Activated T-helper 9 cell treated with anti-CD3 and anti-CD28 coated beads, Interleukin-2, amount 50 U/mL, for 16 hours (primary cell): ENCODE measurements at regions not wholly inside any gene's neighbourhood (a gene's known extent, or its start where the extent isn't known, plus 50 kb on each side); places are given as distances from the start of the nearest gene placed in this dataset.
"Not testable (repeated sequence)": the region's sequence is repeated elsewhere in the genome, so short reads cannot be mapped to it uniquely, and the experiment has no call there.

Experiments used
- DNase-seq: peaks from one replicate; pipeline ENCODE4 v3.0.0-alpha.2; 2020; ENCODE audit warnings: low read depth

DNA sequence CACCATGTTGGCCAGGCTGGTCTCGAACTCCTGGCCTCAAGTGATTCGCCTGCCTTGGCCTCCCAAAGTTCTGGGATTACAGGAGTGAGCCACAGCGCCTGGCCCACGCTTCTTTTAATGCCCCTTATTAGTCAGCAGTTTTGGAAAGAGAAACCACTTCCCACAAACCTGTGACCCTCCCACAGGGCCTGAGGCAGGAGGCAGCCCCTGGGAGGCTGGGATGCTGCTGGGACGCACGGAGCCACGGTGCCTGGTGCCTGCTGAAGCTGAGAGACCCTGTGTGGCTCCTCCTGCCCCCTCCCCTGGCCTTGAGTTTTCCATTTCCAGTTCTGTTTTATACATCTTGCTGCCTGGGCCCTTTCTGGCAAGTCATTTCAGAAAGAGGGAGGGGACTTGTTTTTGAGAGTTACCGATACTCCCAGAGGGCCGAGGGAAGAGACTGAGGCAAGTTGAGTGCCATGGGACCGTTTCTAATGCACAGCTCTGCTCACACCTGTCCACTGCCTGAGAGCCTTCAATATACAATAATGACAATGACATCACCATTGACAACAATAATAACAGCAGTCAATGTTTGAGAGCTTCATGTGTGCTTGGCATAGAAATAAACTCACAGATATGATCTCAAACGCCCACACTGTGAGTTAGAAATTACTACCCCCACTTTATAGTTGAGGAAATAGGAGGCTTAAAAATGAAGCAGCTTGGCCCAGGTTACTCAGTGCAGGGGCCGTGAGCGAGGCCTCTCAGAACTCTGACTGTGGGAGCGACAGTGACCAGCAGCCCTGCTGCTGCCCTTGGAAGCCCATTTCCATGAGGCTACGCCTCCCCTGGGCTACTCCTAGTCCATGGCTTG, 78.1 kb upstream of the YWHAQ start:
- no peak for DNase-seq

DNA sequence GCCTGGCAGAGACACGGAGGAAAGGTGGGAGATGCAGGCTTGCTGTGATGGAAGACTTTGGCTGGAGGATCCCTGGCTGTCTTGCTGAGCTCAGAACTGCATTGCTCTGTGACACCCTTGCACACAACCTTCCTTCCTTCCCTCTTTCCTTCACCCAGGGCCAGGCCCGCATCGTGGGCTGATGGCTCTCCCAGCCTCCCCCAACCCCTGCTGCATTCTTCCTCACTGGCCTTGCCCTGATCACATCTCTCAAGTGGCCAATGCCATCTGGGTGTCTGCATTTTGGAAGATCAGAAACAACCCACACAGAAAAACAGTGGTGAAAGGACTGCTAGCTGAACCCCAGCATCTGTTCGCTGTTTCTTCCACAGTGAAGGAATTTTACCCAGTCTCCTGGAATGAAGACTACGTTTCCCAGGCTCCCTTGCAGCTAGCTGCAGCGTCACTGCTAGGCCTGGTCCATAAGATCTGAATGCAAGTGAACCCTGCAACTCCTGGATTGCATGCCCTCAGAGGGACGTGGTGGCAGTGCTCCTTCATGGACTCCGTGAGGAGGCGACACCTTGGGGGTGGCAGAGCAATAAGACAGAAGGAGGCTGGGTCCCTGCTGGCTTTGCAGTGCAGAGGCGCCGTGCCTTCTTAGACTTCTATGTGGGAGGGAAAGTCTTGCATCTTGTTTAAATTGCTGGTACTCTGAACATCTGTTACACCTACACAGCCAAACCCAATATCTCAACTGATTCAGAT, 78.9 kb upstream of the YWHAQ start:
- DNase-seq = no peak

DNA sequence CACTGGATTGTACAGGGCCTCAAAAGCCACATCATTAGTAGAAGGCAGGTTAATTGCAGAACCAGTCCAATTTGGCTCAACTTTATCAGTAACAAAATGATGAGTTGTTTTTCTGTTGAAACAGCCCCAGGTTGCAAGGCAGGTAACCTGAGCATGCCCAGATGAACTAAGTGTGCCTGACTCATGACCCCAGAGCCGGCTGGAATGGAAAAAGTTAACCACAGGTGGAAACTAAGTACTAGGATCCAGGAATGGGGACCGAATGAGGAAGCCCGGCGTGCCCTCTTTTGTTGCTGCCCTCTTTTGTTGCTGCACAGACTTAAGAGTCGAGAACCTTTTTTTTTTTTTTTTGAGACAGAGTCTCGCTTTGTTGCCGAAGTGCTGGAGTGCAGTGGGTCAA, 79.5 kb upstream of the YWHAQ start:
- no peak for DNase-seq

DNA sequence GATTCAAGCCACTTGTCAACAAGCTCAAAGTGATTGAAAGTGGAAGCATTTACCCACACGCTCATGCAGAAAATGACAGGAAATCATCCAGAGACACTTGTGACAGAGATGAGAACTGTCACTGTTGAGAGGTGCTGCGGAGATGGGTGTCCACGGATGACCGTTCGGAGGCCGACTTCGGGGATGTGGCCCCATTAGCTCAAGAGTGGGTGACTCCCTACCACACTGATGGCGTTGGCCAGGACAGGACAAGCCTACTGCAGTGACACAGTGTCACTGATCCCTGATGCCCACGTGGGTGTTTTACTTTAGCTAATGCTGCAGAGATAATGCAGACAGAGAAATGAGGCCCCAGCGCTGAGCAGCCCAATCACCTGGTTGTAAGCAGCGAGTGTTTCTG, 81.5 kb upstream of the YWHAQ start:
- peak; percentile 21 for DNase-seq

DNA sequence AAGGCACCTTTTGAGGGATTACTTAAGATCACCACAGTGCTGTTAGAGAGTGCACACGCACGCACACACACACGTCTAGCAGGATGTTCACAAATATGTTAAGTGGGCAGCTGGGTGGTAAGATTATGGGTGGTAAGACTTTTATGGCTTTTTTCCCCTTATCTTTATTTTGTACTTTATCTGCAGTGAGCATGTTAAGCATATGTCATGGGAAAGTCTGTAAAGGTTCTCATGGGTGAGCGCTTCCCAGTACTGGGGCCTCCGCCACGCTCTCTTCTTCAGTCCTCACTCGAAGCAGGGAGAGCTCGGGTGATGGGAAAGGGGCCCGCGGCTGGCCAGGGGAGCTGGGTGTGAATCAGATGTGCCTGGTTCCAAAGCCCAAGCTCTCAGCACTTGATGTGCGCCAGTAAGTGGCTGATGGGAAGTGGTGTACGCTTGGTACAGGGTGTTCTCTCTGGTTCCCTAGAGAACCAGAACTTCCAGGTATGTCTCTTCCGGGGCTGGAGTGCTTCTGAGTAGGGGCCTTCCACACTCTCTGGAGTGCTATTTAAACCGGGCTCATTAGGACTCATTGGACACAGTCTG, 83.9 kb upstream of the YWHAQ start:
- DNase-seq = no peak

DNA sequence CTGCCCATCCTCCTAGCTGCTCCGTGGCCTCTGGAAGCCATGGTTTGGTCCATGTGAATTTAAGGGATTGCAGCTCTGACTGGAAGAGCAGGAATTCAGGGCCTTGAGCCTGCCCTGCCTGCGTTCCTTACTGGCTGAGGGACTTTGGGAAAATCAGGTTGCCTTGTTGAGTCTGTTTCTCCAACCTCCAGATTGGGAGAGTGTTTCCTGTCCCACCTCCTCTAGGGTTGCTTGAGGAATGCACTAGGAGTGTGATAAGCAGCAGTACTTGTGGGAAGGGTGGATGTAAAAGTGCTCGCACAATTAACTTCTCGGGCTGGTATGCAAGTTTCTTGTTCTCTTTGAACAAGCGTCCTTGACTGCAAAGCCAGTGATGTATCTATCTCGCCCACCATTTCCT, 84.4 kb upstream of the YWHAQ start:
- no peak for DNase-seq

DNA sequence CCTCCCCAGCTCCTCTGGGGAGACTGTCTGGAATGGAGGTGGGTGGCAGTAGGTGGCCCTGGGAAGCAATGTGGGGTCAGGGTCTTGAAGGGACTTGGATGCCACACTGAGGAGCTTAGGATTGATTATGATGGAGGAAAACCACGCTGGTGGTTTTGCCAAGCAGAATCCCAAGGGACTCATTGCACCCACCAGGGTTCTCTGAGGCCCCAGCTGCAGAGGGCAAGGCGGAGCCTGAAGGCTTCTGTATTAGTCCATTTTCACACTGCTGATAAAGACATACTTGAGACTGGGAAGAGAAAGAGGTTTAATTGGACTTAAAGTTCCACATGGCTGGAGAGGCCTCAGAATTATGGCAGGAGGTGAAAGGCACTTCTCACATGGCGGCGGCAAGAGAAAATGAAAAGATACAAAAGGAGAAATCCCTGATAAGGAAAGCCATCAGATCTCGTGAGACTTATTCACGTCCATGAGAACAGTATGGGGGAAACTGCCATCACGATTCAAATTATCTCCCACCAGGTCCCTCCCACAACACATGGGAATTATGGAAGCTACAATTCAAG, 87.2 kb upstream of the YWHAQ start:
- DNase-seq = no peak

DNA sequence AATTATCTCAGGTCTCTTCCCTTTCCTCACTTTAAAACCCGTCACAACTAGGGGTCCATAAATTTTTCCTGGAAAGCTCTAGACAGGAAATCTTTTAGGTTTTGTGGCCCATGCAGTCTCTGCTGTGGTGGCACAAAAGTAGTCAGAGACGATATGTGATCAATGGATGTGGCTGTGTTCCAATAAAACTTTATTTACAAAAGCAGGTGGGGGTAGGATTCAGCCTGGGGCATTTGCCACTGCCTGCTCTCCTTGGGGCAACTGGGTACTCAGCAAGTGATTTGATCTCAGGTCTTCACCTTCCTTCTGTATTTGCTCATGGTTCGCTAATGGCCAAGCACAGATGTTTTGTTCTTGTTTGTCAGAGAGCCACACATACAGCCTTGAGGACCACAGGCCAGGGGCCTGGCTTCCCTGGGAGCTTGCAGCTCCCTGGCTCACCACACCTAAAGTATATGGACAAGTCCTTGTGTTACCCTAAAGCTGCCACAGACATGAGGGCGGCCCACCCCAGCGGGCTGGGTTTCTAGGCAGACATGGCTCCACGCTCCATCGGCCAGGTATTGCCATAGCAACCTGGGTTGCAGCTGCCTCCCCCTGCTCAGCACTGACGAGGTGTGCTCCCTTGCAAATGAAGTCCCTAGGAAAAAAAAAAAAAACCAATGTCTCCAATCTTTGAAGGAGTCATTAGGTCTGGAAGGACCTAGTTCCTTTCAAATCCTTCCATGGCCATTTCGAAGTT, 89.7 kb upstream of the YWHAQ start:
- DNase-seq = no peak

DNA sequence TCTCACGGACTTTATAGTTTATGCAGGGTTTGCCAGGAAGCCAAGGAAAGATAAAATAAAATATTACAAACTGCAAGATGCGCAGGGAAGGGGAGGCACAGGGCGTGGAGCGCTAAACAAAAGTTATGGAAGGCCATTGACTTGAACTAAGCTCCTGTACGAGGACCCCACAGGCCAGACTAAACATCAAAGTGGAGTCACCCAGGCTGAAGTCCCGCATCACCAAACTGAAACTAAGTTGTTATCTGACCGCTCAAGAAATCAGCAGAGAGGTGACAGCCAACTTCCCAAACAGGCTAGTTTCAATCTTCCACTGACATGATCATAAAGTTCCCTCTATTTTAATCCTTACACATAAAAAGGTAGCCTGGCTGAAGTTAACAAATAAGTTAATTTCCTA, 90.5 kb upstream of the YWHAQ start:
- DNase-seq = no peak

DNA sequence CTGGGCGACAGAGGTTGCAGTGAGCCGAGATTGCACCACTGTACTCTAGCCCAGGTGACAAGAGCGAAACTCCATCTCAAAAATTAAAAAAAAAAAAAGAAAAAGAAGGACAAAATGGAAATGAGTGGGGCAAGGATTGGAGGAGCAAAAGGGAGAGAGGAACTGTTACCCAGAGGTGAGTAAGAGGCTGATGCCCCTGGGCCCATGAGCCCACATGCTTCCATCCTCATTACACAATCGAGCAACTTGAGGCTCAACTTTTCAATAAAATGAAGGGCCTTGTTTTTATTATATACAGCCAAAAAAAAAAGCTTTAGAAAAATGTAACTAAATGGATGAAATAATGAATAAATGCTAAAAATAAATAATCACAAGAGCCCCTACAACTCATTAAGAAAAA, 91.7 kb upstream of the YWHAQ start:
- DNase-seq = no peak

DNA sequence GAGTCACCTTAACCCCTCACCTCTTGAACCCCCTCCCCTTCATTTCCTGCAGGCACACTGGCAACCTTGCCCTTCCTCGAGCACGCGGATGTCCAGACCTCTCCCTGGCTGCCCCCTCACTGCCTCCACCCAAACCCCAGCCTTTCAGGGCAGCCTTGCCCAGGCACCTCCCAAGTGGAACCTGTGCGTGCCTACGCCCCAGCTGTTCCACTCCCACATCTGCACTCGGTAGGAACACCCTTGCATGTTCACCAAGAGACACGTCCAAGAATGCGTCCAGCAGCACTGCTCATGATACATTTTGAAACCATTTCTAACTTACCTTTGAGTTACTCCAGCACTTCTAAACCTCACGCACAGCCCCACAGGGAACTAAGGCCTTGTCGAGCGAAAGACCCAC, 93.8 kb upstream of the YWHAQ start:
- DNase-seq = no peak

DNA sequence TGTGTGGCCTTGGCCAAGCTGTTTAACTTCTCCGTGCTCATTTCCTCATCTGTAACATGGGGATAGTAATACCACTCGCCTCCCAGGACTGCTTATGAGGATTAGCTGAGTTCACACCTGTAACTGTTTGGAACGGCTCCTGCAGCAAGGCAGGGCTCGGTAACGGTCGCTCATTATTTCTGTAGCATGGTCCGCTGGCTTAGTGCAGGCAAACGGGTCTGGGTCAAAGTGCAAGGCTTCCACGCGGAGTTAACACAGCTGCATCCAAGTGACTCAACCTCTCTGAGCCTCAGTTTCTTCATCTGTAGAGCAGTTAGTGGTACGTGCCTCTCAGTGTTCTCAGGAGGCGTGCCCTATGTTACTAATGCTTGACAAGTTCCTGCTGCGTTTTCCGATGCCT, 94.3 kb upstream of the YWHAQ start:
- DNase-seq = no peak

DNA sequence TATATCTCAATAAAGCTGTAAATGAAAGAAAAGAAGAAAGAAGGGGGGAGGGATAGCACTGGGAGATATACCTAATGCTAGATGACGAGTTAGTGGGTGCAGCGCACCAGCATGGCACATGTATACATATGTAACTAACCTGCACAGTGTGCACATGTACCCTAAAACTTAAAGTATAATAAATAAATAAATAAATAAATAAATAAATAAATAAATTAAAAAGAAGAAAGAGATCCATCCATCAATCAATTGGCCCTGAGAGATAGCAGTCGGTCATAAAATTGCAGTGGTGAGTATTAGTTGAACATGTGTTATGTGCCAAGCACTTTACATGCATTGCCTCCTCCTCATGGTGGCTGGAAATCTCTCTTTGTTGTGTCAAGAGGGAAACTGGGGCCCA, 95.2 kb upstream of the YWHAQ start:
- not testable (repeated sequence) for DNase-seq

DNA sequence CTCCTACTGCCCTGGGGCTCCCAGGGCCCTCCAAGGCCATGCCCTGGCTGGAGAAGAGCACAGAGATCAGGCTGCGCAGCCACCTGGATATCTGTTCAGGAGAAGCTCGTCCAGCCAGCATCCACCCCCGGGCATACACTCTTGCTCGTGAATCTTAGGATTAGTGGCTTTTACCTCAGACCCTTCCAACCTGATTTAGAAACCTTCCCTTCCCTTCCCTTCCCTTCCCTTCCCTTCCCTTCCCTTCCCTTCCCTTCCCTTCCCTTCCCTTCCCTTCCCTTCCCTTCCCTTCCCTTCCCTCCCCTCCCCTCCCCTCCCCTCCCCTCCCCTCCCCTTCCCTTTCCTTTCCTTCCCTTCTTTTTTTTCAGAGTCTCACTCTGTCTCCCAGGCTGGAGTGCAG, 99.7 kb upstream of the YWHAQ start:
- DNase-seq = not testable (repeated sequence)

DNA sequence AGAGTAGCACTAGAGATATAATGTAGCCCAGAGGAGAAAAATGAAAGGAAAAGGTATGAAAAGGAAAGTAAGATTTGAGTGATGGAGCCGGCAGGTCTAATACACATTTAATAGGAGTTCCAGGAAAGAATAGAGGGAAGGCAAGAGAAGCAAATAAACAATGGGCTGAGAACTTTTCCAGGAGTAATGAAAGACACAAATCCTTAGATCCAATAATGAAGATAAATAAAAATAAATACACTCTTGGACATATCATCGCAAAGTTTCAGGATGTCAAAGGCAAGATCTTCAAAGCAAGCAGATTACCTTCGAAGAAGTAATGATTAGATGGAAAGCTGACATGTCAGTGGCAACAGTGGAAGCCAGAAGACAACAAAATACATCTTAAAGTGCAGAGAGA, 102.0 kb upstream of the YWHAQ start:
- DNase-seq = no peak

DNA sequence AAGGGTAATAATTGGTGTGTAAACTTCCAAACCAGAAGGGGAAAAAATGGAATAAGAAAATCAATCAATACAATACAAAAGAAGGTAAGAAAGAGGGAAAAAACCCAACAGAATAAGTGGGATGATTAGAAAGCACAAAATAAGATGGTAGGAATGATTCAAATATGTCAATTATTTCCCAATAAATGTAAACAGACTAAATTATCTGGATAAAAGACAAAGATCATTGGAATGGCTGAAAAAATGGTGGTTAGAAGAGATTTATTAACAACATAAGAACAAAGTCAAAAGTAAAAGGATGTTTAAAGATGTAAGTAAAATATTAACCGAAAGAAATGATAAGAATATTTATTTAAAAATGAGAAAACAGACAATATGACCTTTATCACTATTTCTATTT, 103.5 kb upstream of the YWHAQ start:
- DNase-seq = no peak

DNA sequence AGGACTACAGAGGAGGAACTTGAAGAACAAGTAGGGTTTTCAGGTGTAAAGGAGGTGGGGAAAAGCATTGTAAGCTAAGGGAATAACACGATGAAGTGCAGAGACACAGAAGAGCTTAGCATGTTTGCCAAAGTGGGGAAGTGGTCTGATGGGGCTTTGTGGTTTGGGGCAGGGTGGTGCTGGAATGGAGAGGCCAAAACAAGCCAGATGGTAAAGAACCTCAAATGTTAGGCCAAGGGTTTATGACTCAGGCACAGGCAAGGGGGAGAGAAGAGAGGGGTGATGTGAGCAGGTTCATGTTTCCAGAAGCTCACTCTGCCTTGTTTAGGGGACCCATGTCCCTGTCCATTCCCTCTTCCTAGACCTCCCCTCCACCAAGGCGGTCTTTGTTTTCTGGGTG, 104.5 kb upstream of the YWHAQ start:
- no peak for DNase-seq

DNA sequence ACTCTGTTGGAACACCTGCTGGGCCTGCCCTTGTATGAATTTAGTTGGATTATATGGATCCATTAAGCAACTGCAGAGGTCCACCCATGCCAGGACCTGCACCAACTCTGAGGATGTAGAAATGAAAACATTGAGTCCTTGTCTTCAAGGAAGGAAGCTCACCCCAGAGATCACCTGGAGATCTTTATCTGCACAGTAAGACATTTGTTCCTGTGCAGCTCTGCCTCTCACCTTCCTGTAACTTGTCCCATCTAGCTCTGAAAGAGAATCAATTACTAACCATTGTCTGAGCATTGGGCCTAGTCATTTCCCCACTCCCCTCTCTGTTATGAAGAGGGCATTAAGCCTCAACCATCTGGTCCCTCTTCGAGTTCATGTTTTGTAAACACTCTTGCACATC, 105.2 kb upstream of the YWHAQ start:
- DNase-seq = no peak

DNA sequence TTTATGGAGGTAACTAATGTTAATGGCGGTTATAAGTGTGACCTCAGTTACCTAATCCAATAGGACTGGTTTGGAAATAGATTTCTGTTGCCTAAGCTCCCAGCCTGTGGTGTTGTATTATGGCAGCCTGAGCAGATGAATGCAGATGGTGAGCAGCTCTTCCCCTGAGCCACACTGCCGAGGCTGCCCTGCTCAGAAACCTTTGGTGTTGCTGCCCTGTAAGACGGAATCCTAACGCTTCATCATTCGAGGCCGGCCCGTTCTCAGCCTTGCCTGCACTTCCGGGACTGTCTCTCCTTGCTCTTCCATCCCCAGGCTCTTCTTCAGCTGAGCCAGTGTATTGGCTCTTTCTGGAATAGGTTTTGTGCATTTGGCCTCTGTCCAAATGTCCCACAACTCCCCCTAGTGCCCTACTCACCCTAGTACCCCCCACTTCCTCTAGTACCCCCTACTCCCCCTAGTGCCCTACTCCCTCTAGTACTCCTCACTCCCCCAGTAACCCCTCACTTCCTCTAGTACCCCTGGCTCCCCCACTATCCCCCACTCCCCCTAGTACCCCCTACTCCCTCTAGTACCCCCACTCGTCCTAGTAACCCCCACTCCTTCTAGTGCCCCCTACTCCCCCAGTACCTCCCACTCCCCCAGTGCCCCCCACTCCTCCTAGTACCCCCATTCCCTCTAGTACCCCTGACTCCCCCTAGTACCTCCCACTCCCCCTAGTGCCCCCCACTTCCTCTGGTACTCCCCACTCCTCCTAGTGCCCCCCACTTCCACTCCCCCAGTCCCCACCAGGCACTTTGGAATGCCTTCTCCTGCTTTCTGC, 106.0 kb upstream of the TAF1B start:
- no peak for DNase-seq

DNA sequence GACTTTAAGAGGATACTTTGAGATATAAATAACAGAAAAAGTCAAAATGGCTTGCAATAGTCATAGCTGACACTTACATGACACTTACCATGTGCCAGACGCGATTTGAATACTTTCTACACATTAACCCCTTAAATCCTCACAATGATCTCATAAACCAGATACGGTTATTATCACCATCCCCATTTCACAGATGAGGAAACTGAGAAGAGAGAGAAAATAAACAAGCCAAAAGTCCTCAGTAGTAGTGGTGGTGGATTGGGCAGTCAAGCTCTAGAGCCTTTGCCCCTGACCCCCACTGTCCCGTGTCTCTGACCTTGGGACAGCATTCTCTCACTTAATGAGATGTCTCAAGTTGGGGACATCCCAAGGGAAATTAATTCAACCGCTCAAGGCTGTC, 105.2 kb upstream of the TAF1B start:
- no peak for DNase-seq
